ENCODE measurements at regions not wholly inside any gene's neighbourhood (a gene's known extent, or its start where the extent isn't known, plus 50 kb on each side); places are given as distances from the start of the nearest gene placed in this dataset.

GRCh38 chr4:57640391-57641100 lies 530.4 kb upstream of the IGFBP7 start:
- TF ChIP-seq CTCF (IDR thresholded peaks at IDR 0.05; ENCODE audit: low read depth, low read length, poor library complexity, severe bottlenecking), result no peak
- no peak for TF ChIP-seq EZH2phosphoT487 (IDR thresholded peaks at IDR 0.05; ENCODE audit: borderline replicate concordance, low read length)

Data from DOHH2 (cell line).